ENCODE measurements at regions not wholly inside any gene's neighbourhood (a gene's known extent, or its start where the extent isn't known, plus 50 kb on each side); places are given as distances from the start of the nearest gene placed in this dataset.

GRCh38 chr10:131681122-131681521, 219.7 kb upstream of the PPP2R2D start:
- Histone ChIP-seq H3K27ac (ENCODE audit: low read depth in 1 of 2, low read length in 2 of 2) (no peak overlapping the region), H3K36me3 (ENCODE audit: insufficient read depth, low read length) (no peaks in the 10 kb centered on the region), H3K27me3 (ENCODE audit: control insufficient read depth in 1 of 2, insufficient read depth in 2 of 2, low read length in 2 of 2) (no peaks in the 10 kb centered on the region), H3K9me3 (ENCODE audit: control insufficient read depth in 1 of 2, insufficient read depth in 1 of 2, low read length in 2 of 2) (peaks cover 0 to 35% of the 10 kb centered on the region in 2 experiments), H3K4me1 (ENCODE audit: insufficient read depth, low read length) (no peaks in the 10 kb centered on the region), H3K4me3 (ENCODE audit: low read length) (no peak overlapping the region)
- POLR2A ChIA-PET, result no interaction called here
- TF ChIP-seq CTCF (IDR thresholded peaks at IDR 0.05), result no peak
- no peak overlapping the region for H3K4me3 Mint-ChIP-seq
- H3K27ac Mint-ChIP-seq, result no peak overlapping the region
- intact Hi-C loops (cut with DNase I, micrococcal nuclease), result no loop called here
- H3K36me3 Mint-ChIP-seq (ENCODE audit: low read depth), result no peaks in the 10 kb centered on the region
- H3K4me1 Mint-ChIP-seq (ENCODE audit: low read depth), result no peaks in the 10 kb centered on the region
- H3K27me3 Mint-ChIP-seq, result peaks cover 24% of the 10 kb centered on the region
- ATAC-seq (ENCODE audit: poor library complexity) (no peak), DNase-seq (no peak)
- no peaks in the 10 kb centered on the region for H3K9me3 Mint-ChIP-seq
- CTCF ChIA-PET, result no interaction called here

GRCh38 chr10:131681656-131682055, 219.2 kb upstream of the PPP2R2D start:
- no peak overlapping the region for H3K27ac Mint-ChIP-seq
- ChIA-PET POLR2A (no interaction called here), CTCF (no interaction called here)
- no peak for ATAC-seq (ENCODE audit: poor library complexity)
- no peaks in the 10 kb centered on the region for H3K27me3 ChIP-seq (ENCODE audit: control insufficient read depth in 1 of 2, insufficient read depth in 2 of 2, low read length in 2 of 2)
- no peaks in the 10 kb centered on the region for H3K36me3 Mint-ChIP-seq (ENCODE audit: low read depth)
- DNase-seq, result no peak
- no peaks in the 10 kb centered on the region for H3K4me1 ChIP-seq (ENCODE audit: insufficient read depth, low read length)
- intact Hi-C loops (cut with DNase I, micrococcal nuclease), result no loop called here
- TF ChIP-seq CTCF (IDR thresholded peaks at IDR 0.05), result no peak
- no peaks in the 10 kb centered on the region for H3K9me3 Mint-ChIP-seq
- peaks cover 0 to 32% of the 10 kb centered on the region in 2 experiments for H3K9me3 ChIP-seq (ENCODE audit: control insufficient read depth in 1 of 2, insufficient read depth in 1 of 2, low read length in 2 of 2)
- H3K27me3 Mint-ChIP-seq, result peaks cover 24% of the 10 kb centered on the region
- no peak overlapping the region for H3K27ac ChIP-seq (ENCODE audit: low read depth in 1 of 2, low read length in 2 of 2)
- H3K4me1 Mint-ChIP-seq (ENCODE audit: low read depth), result no peaks in the 10 kb centered on the region
- H3K4me3 ChIP-seq (ENCODE audit: low read length), result no peak overlapping the region
- no peak overlapping the region for H3K4me3 Mint-ChIP-seq
- no peaks in the 10 kb centered on the region for H3K36me3 ChIP-seq (ENCODE audit: insufficient read depth, low read length)

- Histone ChIP-seq H3K4me1 (ENCODE audit: insufficient read depth, low read length) (no peaks in the 10 kb centered on the region), H3K27ac (ENCODE audit: low read depth in 1 of 2, low read length in 2 of 2) (no peak overlapping the region), H3K27me3 (ENCODE audit: control insufficient read depth in 1 of 2, insufficient read depth in 2 of 2, low read length in 2 of 2) (no peaks in the 10 kb centered on the region), H3K36me3 (ENCODE audit: insufficient read depth, low read length) (no peaks in the 10 kb centered on the region), H3K4me3 (ENCODE audit: low read length) (no peak overlapping the region), H3K9me3 (ENCODE audit: control insufficient read depth in 1 of 2, insufficient read depth in 1 of 2, low read length in 2 of 2) (peaks cover 0 to 28% of the 10 kb centered on the region in 2 experiments)
- Mint-ChIP-seq H3K4me1 (ENCODE audit: low read depth) (no peaks in the 10 kb centered on the region), H3K27ac (no peak overlapping the region), H3K36me3 (ENCODE audit: low read depth) (no peaks in the 10 kb centered on the region), H3K4me3 (no peak overlapping the region), H3K27me3 (peaks cover 24% of the 10 kb centered on the region), H3K9me3 (no peaks in the 10 kb centered on the region)
- no peak for TF ChIP-seq CTCF (IDR thresholded peaks at IDR 0.05)
- intact Hi-C loops (cut with DNase I, micrococcal nuclease), result no loop called here
- CTCF ChIA-PET, result no interaction called here
- POLR2A ChIA-PET, result no interaction called here
- no peak for ATAC-seq (ENCODE audit: poor library complexity)
- no peak for DNase-seq
Measured at GRCh38 chr10:131682271-131682962, 218.4 kb upstream of the PPP2R2D start.
